ENCODE measurements at regions not wholly inside any gene's neighbourhood (a gene's known extent, or its start where the extent isn't known, plus 50 kb on each side); places are given as distances from the start of the nearest gene placed in this dataset.

GRCh38 chr3:101166150-101166549, 154.2 kb downstream of the IMPG2 start:
- H3K4me3 ChIP-seq (replicated peaks in 1 of 2; ENCODE audit: low read depth in 2 of 2, low read length in 2 of 2), result no peak overlapping the region
- TF ChIP-seq CTCF (IDR thresholded peaks at IDR 0.05; ENCODE audit: low read depth, low read length), result no peak
- DNase-seq (ENCODE audit: low read depth in 2 of 2), result no peak

GRCh38 chr3:101163554-101163953, 156.8 kb downstream of the IMPG2 start:
- no peak for TF ChIP-seq CTCF (IDR thresholded peaks at IDR 0.05; ENCODE audit: low read depth, low read length)
- DNase-seq (ENCODE audit: low read depth in 2 of 2), result no peak
- no peak overlapping the region for H3K4me3 ChIP-seq (replicated peaks in 1 of 2; ENCODE audit: low read depth in 2 of 2, low read length in 2 of 2)

GRCh38 chr3:101159478-101159877, 160.9 kb downstream of the IMPG2 start:
- no peak for TF ChIP-seq CTCF (IDR thresholded peaks at IDR 0.05; ENCODE audit: low read depth, low read length)
- DNase-seq (ENCODE audit: low read depth in 2 of 2), result no peak
- no peak overlapping the region for H3K4me3 ChIP-seq (replicated peaks in 1 of 2; ENCODE audit: low read depth in 2 of 2, low read length in 2 of 2)

GRCh38 chr3:101158374-101158773, 162.0 kb downstream of the IMPG2 start:
- no peak overlapping the region for H3K4me3 ChIP-seq (replicated peaks in 1 of 2; ENCODE audit: low read depth in 2 of 2, low read length in 2 of 2)
- peak in 1 of 2 donors; percentile 28 for DNase-seq (ENCODE audit: low read depth in 2 of 2)

GRCh38 chr3:101156787-101157345, 163.5 kb downstream of the IMPG2 start:
- H3K4me3 ChIP-seq (replicated peaks in 1 of 2; ENCODE audit: low read depth in 2 of 2, low read length in 2 of 2), result no peak overlapping the region
- no peak for TF ChIP-seq CTCF (IDR thresholded peaks at IDR 0.05; ENCODE audit: low read depth, low read length)
- DNase-seq (ENCODE audit: low read depth in 2 of 2), result no peak

More at GRCh38 chr3:101158374-101158773, 162.0 kb downstream of the IMPG2 start:
- no peak for TF ChIP-seq CTCF (IDR thresholded peaks at IDR 0.05; ENCODE audit: low read depth, low read length)

- DNase-seq (ENCODE audit: low read depth in 2 of 2), result peak in 1 of 2 donors; percentile 85
- no peak for TF ChIP-seq CTCF (IDR thresholded peaks at IDR 0.05; ENCODE audit: low read depth, low read length)
These were observed 162.6 kb upstream of the ABI3BP start for GRCh38 chr3:101155825-101156224.

GRCh38 chr3:101154401-101154800, 161.2 kb upstream of the ABI3BP start:
- TF ChIP-seq CTCF (IDR thresholded peaks at IDR 0.05; ENCODE audit: low read depth, low read length), result no peak
- no peak for DNase-seq (ENCODE audit: low read depth in 2 of 2)
- no peak overlapping the region for H3K4me3 ChIP-seq (replicated peaks in 1 of 2; ENCODE audit: low read depth in 2 of 2, low read length in 2 of 2)

More at GRCh38 chr3:101155825-101156224, 162.6 kb upstream of the ABI3BP start:
- no peak overlapping the region for H3K4me3 ChIP-seq (replicated peaks in 1 of 2; ENCODE audit: low read depth in 2 of 2, low read length in 2 of 2)

Data from cardiac fibroblast (primary cell).